ENCODE measurements at regions not wholly inside any gene's neighbourhood (a gene's known extent, or its start where the extent isn't known, plus 50 kb on each side); places are given as distances from the start of the nearest gene placed in this dataset.

GRCh38 chr6:94988701-94989100 lies 588.6 kb upstream of the MANEA start:
- TF ChIP-seq POLR2A (IDR thresholded peaks at IDR 0.05; ENCODE audit: low read length) (no peak), GATA1 (IDR thresholded peaks at IDR 0.05; ENCODE audit: low read depth, low read length) (no peak)
